ENCODE measurements at regions not wholly inside any gene's neighbourhood (a gene's known extent, or its start where the extent isn't known, plus 50 kb on each side); places are given as distances from the start of the nearest gene placed in this dataset.

- no peak overlapping the region for H3K4me3 ChIP-seq (ENCODE audit: low read depth, low read length)
- ChIA-PET CTCF (no interaction called here), POLR2A (no interaction called here)
Observed at GRCh38 chr10:117896517-117896916, 150.2 kb downstream of the RAB11FIP2 start.

More at GRCh38 chr10:117896517-117896916, 150.2 kb downstream of the RAB11FIP2 start:
- no peak for TF ChIP-seq ZNF433 (tag by site-specific recombination; IDR thresholded peaks at IDR 0.05; ENCODE audit: low read depth)
- TF ChIP-seq ZNF785 (tag by site-specific recombination; IDR thresholded peaks at IDR 0.05): no peak
- TF ChIP-seq ZNF112 (tag by site-specific recombination; IDR thresholded peaks at IDR 0.05): no peak
- no peak for TF ChIP-seq ZNF398 (tag by site-specific recombination; IDR thresholded peaks at IDR 0.05)
- TF ChIP-seq PRDM10 (tag by site-specific recombination; IDR thresholded peaks at IDR 0.05): no peak
- no peak for TF ChIP-seq OSR2 (tag by site-specific recombination; IDR thresholded peaks at IDR 0.05)
- no peak for TF ChIP-seq KLF10 (tag by site-specific recombination; IDR thresholded peaks at IDR 0.05)
- no peak for TF ChIP-seq ZNF580 (tag by site-specific recombination; IDR thresholded peaks at IDR 0.05)
- no peak for TF ChIP-seq ZNF280C (tag by site-specific recombination; IDR thresholded peaks at IDR 0.05)
- no peak for TF ChIP-seq GFI1B (tag by site-specific recombination; IDR thresholded peaks at IDR 0.05)
- TF ChIP-seq TCF7L2 (IDR thresholded peaks at IDR 0.05; ENCODE audit: borderline replicate concordance, low read depth, low read length): no peak
- no peak for TF ChIP-seq SP7 (tag by site-specific recombination; IDR thresholded peaks at IDR 0.05)
- no peak for TF ChIP-seq PRDM4 (tag by site-specific recombination; IDR thresholded peaks at IDR 0.05)
- no peak for TF ChIP-seq ZSCAN18 (tag by site-specific recombination; IDR thresholded peaks at IDR 0.05)
- no peak for TF ChIP-seq KLF17 (tag by site-specific recombination; IDR thresholded peaks at IDR 0.05)
- TF ChIP-seq GLI2 (tag by site-specific recombination; IDR thresholded peaks at IDR 0.05; ENCODE audit: borderline replicate concordance, low read depth): no peak
- no peak for TF ChIP-seq ZSCAN4 (tag by site-specific recombination; IDR thresholded peaks at IDR 0.05)
- TF ChIP-seq ZNF26 (tag by site-specific recombination; IDR thresholded peaks at IDR 0.05): no peak
- Histone ChIP-seq H3K4me1 (ENCODE audit: control insufficient read depth, insufficient read depth, low read length) (no peaks in the 10 kb centered on the region), H3K27ac (ENCODE audit: extremely low read depth, low read depth, low read length) (no peak overlapping the region), H3K9me3 (ENCODE audit: control insufficient read depth, insufficient read depth, low read depth, low read length) (no peaks in the 10 kb centered on the region), H3K36me3 (ENCODE audit: control insufficient read depth in 2 of 2, insufficient read depth in 1 of 2, low read length in 2 of 2) (no peaks in the 10 kb centered on the region)
